Sigmoid colon (tissue), 4 donors: ENCODE measurements at regions not wholly inside any gene's neighbourhood (a gene's known extent, or its start where the extent isn't known, plus 50 kb on each side); places are given as distances from the start of the nearest gene placed in this dataset.

Source experiments
- POLR2AphosphoS5 ChIP-seq, 4 donors: sonication (generic); formaldehyde crosslinking; IDR thresholded peaks; one replicate each; pipeline ENCODE4 v1.6.1; 2017; ENCODE audit warnings: antibody characterized with exemption in 4 of 4
- TF ChIP-seq, protein P1 (sequence below), 4 experiments: fragments of 450-650 bp in 3 of 4; fragments of 200-600 bp in 1 of 4; IDR thresholded peaks; one replicate each; pipeline ENCODE4 v1.5.1; 2016 to 2019; ENCODE audit warnings: antibody characterized with exemption in 4 of 4, mild to moderate bottlenecking in 3 of 4, moderate library complexity in 2 of 4

DNA sequence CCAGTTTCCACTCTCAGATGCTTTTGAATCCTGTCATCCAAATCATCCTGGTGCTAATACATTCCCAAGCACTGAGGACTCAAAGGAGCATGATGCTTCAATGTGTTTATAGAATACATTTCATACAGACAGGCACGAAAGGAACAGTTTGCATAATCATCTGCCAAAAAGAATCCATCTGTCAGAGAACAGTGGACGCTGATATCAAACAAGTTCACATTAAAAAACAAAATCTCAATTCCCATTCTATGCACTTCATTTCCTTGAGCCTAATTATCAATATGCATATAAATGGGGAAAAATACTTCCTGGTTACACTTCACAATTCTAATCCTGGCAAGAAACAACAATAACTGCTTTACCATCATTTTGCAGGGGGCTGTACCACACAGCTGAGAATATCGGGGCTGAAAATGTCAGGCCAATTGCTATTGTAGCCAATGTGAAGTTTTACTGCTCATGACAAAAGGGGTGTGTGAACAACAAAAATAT lies 125.5 kb upstream of the FAM174A start:
- TF ChIP-seq, protein P1, sequence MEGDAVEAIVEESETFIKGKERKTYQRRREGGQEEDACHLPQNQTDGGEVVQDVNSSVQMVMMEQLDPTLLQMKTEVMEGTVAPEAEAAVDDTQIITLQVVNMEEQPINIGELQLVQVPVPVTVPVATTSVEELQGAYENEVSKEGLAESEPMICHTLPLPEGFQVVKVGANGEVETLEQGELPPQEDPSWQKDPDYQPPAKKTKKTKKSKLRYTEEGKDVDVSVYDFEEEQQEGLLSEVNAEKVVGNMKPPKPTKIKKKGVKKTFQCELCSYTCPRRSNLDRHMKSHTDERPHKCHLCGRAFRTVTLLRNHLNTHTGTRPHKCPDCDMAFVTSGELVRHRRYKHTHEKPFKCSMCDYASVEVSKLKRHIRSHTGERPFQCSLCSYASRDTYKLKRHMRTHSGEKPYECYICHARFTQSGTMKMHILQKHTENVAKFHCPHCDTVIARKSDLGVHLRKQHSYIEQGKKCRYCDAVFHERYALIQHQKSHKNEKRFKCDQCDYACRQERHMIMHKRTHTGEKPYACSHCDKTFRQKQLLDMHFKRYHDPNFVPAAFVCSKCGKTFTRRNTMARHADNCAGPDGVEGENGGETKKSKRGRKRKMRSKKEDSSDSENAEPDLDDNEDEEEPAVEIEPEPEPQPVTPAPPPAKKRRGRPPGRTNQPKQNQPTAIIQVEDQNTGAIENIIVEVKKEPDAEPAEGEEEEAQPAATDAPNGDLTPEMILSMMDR (IDR thresholded peaks at IDR 0.05): no peak
- no peak for TF ChIP-seq POLR2AphosphoS5 (IDR thresholded peaks at IDR 0.05)
